HCT116 (cell line): ENCODE measurements at regions not wholly inside any gene's neighbourhood (a gene's known extent, or its start where the extent isn't known, plus 50 kb on each side); places are given as distances from the start of the nearest gene placed in this dataset.

Experiments used
- ATAC-seq: fragments of 200-7000 bp; cut with Tn5 transposase; 2 replicates; pipeline ENCODE4 v1.9.1; 2020; ENCODE audit warnings: mild to moderate bottlenecking, moderate library complexity
- BruUV-seq: library from RNA; stranded (reverse); fragments of 400-500 nt; replicated peaks from 2 replicates; lab custom pipeline; 2021; lab: Mats Ljungman, UMichigan
- CTCF ChIA-PET: fragments of 300-600 bp; sonication (Branson Sonifier 250); formaldehyde crosslinking; loops from one replicate; lab custom pipeline; 2021; ENCODE audit warnings: antibody characterized with exemption; lab: Charles Lee
- POLR2A ChIA-PET: fragments of 300-600, 350-600 bp; sonication (Branson Sonifier 250); formaldehyde crosslinking; loops from one replicate; lab custom pipeline; 2021; ENCODE audit warnings: antibody characterized with exemption; lab: Charles Lee
- RAD21 ChIA-PET, 2 experiments: fragments of 300-600 bp; sonication (Branson Sonifier 250); formaldehyde crosslinking; loops; one replicate each; lab custom pipeline; 2023; ENCODE audit warnings: low total read pairs in 2 of 2; ENCODE audit not compliant: uncharacterized antibody in 2 of 2, unreplicated experiment in 2 of 2, low non-redundant PET in 1 of 2; lab: Charles Lee
- DNase-seq: peaks from one replicate; pipeline ENCODE4 v3.0.0-alpha.2; 2010; ENCODE audit warnings: low read depth, low spot score
- H2AFZ ChIP-seq: fragments of 200-600 bp; shearing (Covaris generic), sonication (generic); 2 replicates; pipeline ENCODE4 v1.6.1; 2017; ENCODE audit warnings: low read depth, mixed run types, mixed read lengths, antibody characterized with exemption, low read length; ENCODE audit not compliant: poor library complexity, severe bottlenecking
- H3K27ac ChIP-seq: 2 replicates; pipeline ENCODE4 v1.5.1; 2012; ENCODE audit warnings: low read depth, low read length
- H3K27me3 ChIP-seq: fragments of 200-600 bp; sonication (generic); 2 replicates; pipeline ENCODE4 v1.6.1; 2016; ENCODE audit warnings: mixed run types, low read length, mixed read lengths; ENCODE audit not compliant: insufficient read depth
- H3K36me3 ChIP-seq, 2 experiments: fragments of 200-500 bp in 1 of 2; fragments of 200-600 bp in 1 of 2; sonication (Bioruptor generic) in 1 of 2; sonication (generic) in 1 of 2; 2 replicates each; pipeline versions ENCODE4 v1.5.1 to v1.6.1; 2014 to 2016; ENCODE audit warnings: low read length in 2 of 2, inconsistent platforms in 1 of 2, mixed read lengths in 1 of 2, mixed run types in 1 of 2; ENCODE audit not compliant: insufficient read depth in 2 of 2, control insufficient read depth in 1 of 2
- H3K4me1 ChIP-seq, 2 experiments: fragments of 200-600 bp in 1 of 2; sonication (generic) in 1 of 2; 2 replicates each; pipeline versions ENCODE4 v1.5.1 to v1.6.1; 2012 to 2017; ENCODE audit warnings: low read length in 2 of 2, inconsistent platforms in 1 of 2, mild to moderate bottlenecking in 1 of 2, mixed read lengths in 1 of 2, mixed run types in 1 of 2, moderate library complexity in 1 of 2; ENCODE audit not compliant: insufficient read depth in 2 of 2, control insufficient read depth in 1 of 2
- H3K4me2 ChIP-seq: fragments of 200-600 bp; sonication (generic); 2 replicates; pipeline ENCODE4 v1.6.1; 2017; ENCODE audit warnings: mixed run types, low read length, mixed read lengths
- H3K4me3 ChIP-seq, 2 experiments: fragments of 200-600 bp in 1 of 2; sonication (generic) in 1 of 2; replicated peaks in 1 of 2; 2 replicates each; pipeline ENCODE4 v1.5.1; 2011 to 2016; ENCODE audit warnings: low read length in 2 of 2, control low read depth in 1 of 2, low read depth in 1 of 2, mild to moderate bottlenecking in 1 of 2, mixed read lengths in 1 of 2, mixed run types in 1 of 2
- H3K79me2 ChIP-seq: fragments of 200-600 bp; sonication (generic); 2 replicates; pipeline ENCODE4 v1.6.1; 2017; ENCODE audit warnings: mild to moderate bottlenecking, mixed run types, low read length, moderate library complexity, mixed read lengths; ENCODE audit not compliant: insufficient read depth
- H3K9ac ChIP-seq: fragments of 200-600 bp; sonication (generic); 2 replicates; pipeline ENCODE4 v1.6.1; 2016; ENCODE audit warnings: low read length, mixed read lengths
- H3K9me2 ChIP-seq: fragments of 200-600 bp; sonication (generic), shearing (Covaris generic); 2 replicates; pipeline ENCODE4 v1.6.1; 2017; ENCODE audit warnings: mixed run types, mild to moderate bottlenecking, moderate library complexity; ENCODE audit not compliant: insufficient read depth
- H3K9me3 ChIP-seq, 2 experiments: fragments of 200-500 bp in 1 of 2; fragments of 200-600 bp in 1 of 2; sonication (Bioruptor generic) in 1 of 2; sonication (generic) in 1 of 2; 2 replicates each; pipeline ENCODE4 v1.6.1; 2014 to 2017; ENCODE audit warnings: low read length in 2 of 2, mixed read lengths in 2 of 2, inconsistent platforms in 1 of 2, low read depth in 1 of 2, mild to moderate bottlenecking in 1 of 2, mixed run types in 1 of 2, moderate library complexity in 1 of 2; ENCODE audit not compliant: control insufficient read depth in 1 of 2, insufficient read depth in 1 of 2
- H4K20me1 ChIP-seq: fragments of 200-600 bp; sonication (generic), shearing (Covaris generic); 2 replicates; pipeline ENCODE4 v1.6.1; 2017; ENCODE audit warnings: mixed run types, mild to moderate bottlenecking, moderate library complexity; ENCODE audit not compliant: insufficient read depth
- ATF3 ChIP-seq: IDR thresholded peaks from 2 replicates; pipeline ENCODE4 v1.6.1; 2012
- CEBPB ChIP-seq: IDR thresholded peaks from 2 replicates; pipeline ENCODE4 v1.6.1; 2012; ENCODE audit warnings: low read depth
- EZH2 ChIP-seq: fragments of 200-600 bp; sonication (generic); IDR thresholded peaks from 2 replicates; pipeline ENCODE4 v1.6.1; 2017; ENCODE audit warnings: antibody characterized with exemption, mixed run types
- EZH2phosphoT487 ChIP-seq: fragments of 200-600 bp; IDR thresholded peaks from 2 replicates; pipeline ENCODE4 v1.6.1; 2018; ENCODE audit warnings: antibody characterized with exemption, borderline replicate concordance
- JUND ChIP-seq: IDR thresholded peaks from 2 replicates; pipeline ENCODE4 v1.6.1; 2012
- POLR2A ChIP-seq: IDR thresholded peaks from 2 replicates; pipeline ENCODE4 v1.7.0; 2011; ENCODE audit warnings: borderline replicate concordance; ENCODE audit not compliant: insufficient read depth, insufficient read length; ENCODE audit errors: extremely low read depth
- POLR2AphosphoS5 ChIP-seq: IDR thresholded peaks from 2 replicates; pipeline ENCODE4 v1.6.1; 2011; ENCODE audit warnings: mild to moderate bottlenecking, low read depth, low read length, moderate library complexity
- SRF ChIP-seq: IDR thresholded peaks from 2 replicates; pipeline ENCODE4 v1.6.1; 2012; ENCODE audit warnings: low read depth
- ZBTB33 ChIP-seq: IDR thresholded peaks from 2 replicates; pipeline ENCODE4 v1.6.1; 2011; ENCODE audit warnings: mild to moderate bottlenecking, low read length, moderate library complexity; ENCODE audit not compliant: insufficient replicate concordance; ENCODE audit errors: extremely low read depth
- ZNF274 ChIP-seq: fragments of 200-500 bp; sonication (Bioruptor generic); IDR thresholded peaks from 2 replicates; pipeline ENCODE4 v1.6.1; 2014; ENCODE audit warnings: mild to moderate bottlenecking, low read depth, low read length, inconsistent platforms
- intact Hi-C: fragments of 100-400 bp; cut with micrococcal nuclease; formaldehyde crosslinking; loops from 2 replicates; pipeline ENCODE4 v1.10.0; 2022

- ChIA-PET RAD21 (no interaction called here), CTCF (no interaction called here), POLR2A (no interaction called here)
- Histone ChIP-seq H3K4me3 (no peak overlapping the region), H3K27ac (no peak overlapping the region), H3K27me3 (peaks cover 15% of the 10 kb centered on the region; the same call in 1 of the 2 replicates), H3K9ac (no peak overlapping the region), H2AFZ (no peak overlapping the region), H3K79me2 (no peaks in the 10 kb centered on the region), H3K9me3 (no peaks in the 10 kb centered on the region), H3K4me1 (no peaks in the 10 kb centered on the region), H4K20me1 (no peaks in the 10 kb centered on the region), H3K4me2 (no peak overlapping the region), H3K9me2 (no peaks in the 10 kb centered on the region), H3K36me3 (no peaks in the 10 kb centered on the region)
- intact Hi-C loops: no loop called here
- BruUV-seq: no TSS peak
- TF ChIP-seq ATF3 (no peak), CEBPB (no peak), POLR2A (no peak), ZBTB33 (no peak), POLR2AphosphoS5 (no peak), JUND (no peak), ZNF274 (no peak), EZH2phosphoT487 (no peak), EZH2 (no peak), SRF (no peak)
- DNase-seq (no peak), ATAC-seq (no peak)
These were observed 55.2 kb downstream of the TTC32 start for GRCh38 chr2:19846567-19846966.
